ENCODE measurements at regions not wholly inside any gene's neighbourhood (a gene's known extent, or its start where the extent isn't known, plus 50 kb on each side); places are given as distances from the start of the nearest gene placed in this dataset.
"Not testable (repeated sequence)": the region's sequence is repeated elsewhere in the genome, so short reads cannot be mapped to it uniquely, and the experiment has no call there.

DNA sequence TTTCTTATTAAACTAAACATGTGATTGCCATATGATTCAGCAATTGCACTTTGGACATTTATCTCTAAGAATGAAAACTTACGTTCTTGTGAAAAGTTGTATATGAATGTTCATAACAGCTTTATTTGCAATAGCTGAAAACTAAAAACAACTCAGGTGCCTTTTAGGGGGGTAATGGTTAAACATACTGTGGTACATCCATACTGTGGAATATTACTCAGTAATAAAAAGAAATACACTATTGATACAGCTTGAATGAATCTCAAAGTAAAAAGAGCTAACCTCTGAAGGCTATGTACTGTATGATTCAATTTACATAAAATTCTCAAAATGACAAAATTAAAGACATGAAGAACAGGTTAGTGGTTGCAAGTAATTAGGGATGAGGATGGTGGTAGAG, 339.5 kb upstream of the PAPPA start:
- no peak for TF ChIP-seq CEBPB (IDR thresholded peaks at IDR 0.05)
- no peak for TF ChIP-seq FOXS1 (CRISPR knock-in tag; IDR thresholded peaks at IDR 0.05)
- no peak for TF ChIP-seq RARB (CRISPR knock-in tag; IDR thresholded peaks at IDR 0.05)
- no peak for TF ChIP-seq HEYL (CRISPR knock-in tag; IDR thresholded peaks at IDR 0.05)
- no peak for TF ChIP-seq MYC (IDR thresholded peaks at IDR 0.05; ENCODE audit: borderline replicate concordance, low read length)
- no peak for TF ChIP-seq HOXB13 (CRISPR knock-in tag; IDR thresholded peaks at IDR 0.05; ENCODE audit: low read depth)
- no peak for TF ChIP-seq TP53 (CRISPR knock-in tag; IDR thresholded peaks at IDR 0.05)
- no peak for TF ChIP-seq EP300 (IDR thresholded peaks at IDR 0.05)
- no peak for TF ChIP-seq HES2 (IDR thresholded peaks at IDR 0.05)
- TF ChIP-seq ZC3H11A (IDR thresholded peaks at IDR 0.05), result no peak
- ATAC-seq (no peak), DNase-seq (ENCODE audit: low read depth in 1 of 2, low spot score in 1 of 2) (no peak), FAIRE-seq (no peak)
- ChIA-PET POLR2A (no interaction called here), CTCF (no interaction called here)
- 91% methylated on average over 1 of the region's 1 CpG for WGBS (ENCODE audit: missing lambda C conversion rate)
- Histone ChIP-seq H3K27ac (no peak overlapping the region), H3K4me1 (peaks cover 2% of the 10 kb centered on the region; the same call in 1 of the 3 replicates), H3K4me2 (no peak overlapping the region), H3K4me3 (no peak overlapping the region), H3K9me3 (peaks cover 3% of the 10 kb centered on the region; the same call in 1 of the 3 replicates)

DNA sequence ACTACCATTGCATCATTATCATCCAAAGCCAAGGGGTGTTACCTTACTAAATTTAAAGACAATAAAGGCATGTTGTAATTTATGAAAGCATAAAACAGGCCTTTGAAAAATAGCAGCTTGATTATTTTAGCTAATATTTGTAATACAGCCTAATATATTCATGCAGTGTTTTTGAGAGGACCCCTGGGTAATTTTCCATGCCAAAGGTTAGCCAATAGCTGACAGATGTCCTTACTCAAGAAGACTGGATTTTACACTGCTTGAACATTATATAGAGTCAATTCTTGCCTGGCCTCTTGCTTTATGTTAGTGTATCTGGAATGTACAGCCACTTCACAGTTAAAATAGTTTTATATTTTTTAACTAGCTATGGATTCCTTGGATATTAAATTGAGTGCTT, 337.8 kb upstream of the PAPPA start:
- Histone ChIP-seq H3K4me1 (no peaks in the 10 kb centered on the region), H3K4me3 (no peak overlapping the region), H3K9me3 (peaks cover 3% of the 10 kb centered on the region; the same call in 1 of the 3 replicates), H3K27ac (no peak overlapping the region), H3K4me2 (no peak overlapping the region)
- no peak for FAIRE-seq
- POLR2A ChIA-PET, result no interaction called here
- CTCF ChIA-PET, result interaction anchor here (1.8 kb wide), 1 partner anchor 222 kb away, joined by 4 read pairs; no protein-coding TSS in a partner anchor
- TF ChIP-seq HEYL (CRISPR knock-in tag; IDR thresholded peaks at IDR 0.05) (no peak), TP53 (CRISPR knock-in tag; IDR thresholded peaks at IDR 0.05) (no peak), GATA3 (IDR thresholded peaks at IDR 0.05; ENCODE audit: borderline replicate concordance) (no peak), NR3C1 (IDR thresholded peaks at IDR 0.05) (no peak), TFCP2L1 (CRISPR knock-in tag; IDR thresholded peaks at IDR 0.05) (no peak), HOXB13 (CRISPR knock-in tag; IDR thresholded peaks at IDR 0.05; ENCODE audit: low read depth) (no peak)
- no peak for ATAC-seq
- no peak for DNase-seq (ENCODE audit: low read depth in 1 of 2, low spot score in 1 of 2)

- POLR2A ChIA-PET; DNase-seq (ENCODE audit: low read depth in 1 of 2, low spot score in 1 of 2); H3K27ac ChIP-seq; H3K4me3 ChIP-seq; FAIRE-seq; H3K4me2 ChIP-seq; ATAC-seq; H3K9me3 ChIP-seq; H3K4me1 ChIP-seq; CTCF ChIA-PET: not testable (repeated sequence)
- 94% methylated on average over 2 of the region's 2 CpGs for WGBS (ENCODE audit: missing lambda C conversion rate)
These were observed 334.9 kb upstream of the PAPPA start for GRCh38 chr9:115818651-115819050.

DNA sequence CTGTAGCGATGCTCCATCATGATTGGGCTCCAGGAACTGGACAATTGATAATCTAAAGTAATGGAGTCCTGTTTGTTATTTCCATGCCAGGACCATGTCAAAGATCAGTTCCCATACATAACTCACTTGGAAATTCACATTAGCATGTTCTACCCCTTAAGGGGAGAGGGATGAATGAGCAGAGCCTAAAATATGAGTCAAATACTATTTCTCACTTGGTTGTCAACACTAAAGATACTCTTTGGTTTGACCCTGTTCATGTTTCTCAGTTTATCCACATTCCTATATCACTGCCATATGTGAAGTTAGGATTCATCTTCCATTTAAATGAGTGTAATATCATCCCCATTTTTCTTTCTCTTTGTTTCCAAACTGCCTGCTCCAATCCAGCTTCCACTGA, 321.6 kb upstream of the PAPPA start:
- Histone ChIP-seq H3K9me3 (no peaks in the 10 kb centered on the region), H3K4me2 (no peak overlapping the region), H3K27ac (no peak overlapping the region), H3K4me3 (no peak overlapping the region), H3K4me1 (no peaks in the 10 kb centered on the region)
- TF ChIP-seq HEYL (CRISPR knock-in tag; IDR thresholded peaks at IDR 0.05) (no peak), SMC3 (IDR thresholded peaks at IDR 0.05) (no peak), BCL3 (IDR thresholded peaks at IDR 0.05) (no peak), CEBPB (IDR thresholded peaks at IDR 0.05) (no peak), POLR2AphosphoS2 (conservative IDR thresholded peaks at IDR 0.05; ENCODE audit: low read length) (no peak), CBX2 (IDR thresholded peaks at IDR 0.05; ENCODE audit: borderline replicate concordance, low read depth) (no peak), HOXA7 (CRISPR knock-in tag; IDR thresholded peaks at IDR 0.05) (no peak), CHD4 (IDR thresholded peaks at IDR 0.05; ENCODE audit: borderline replicate concordance) (no peak), ZC3H11A (IDR thresholded peaks at IDR 0.05) (no peak), EHF (CRISPR knock-in tag; IDR thresholded peaks at IDR 0.05) (no peak), PBX3 (IDR thresholded peaks at IDR 0.05) (no peak), MAZ (IDR thresholded peaks at IDR 0.05; ENCODE audit: borderline replicate concordance, low read depth, low read length) (no peak), NFE2L2 (conservative IDR thresholded peaks at IDR 0.05; ENCODE audit: low read length) (no peak), KDM5A (IDR thresholded peaks at IDR 0.05) (no peak), MYC (IDR thresholded peaks at IDR 0.05; ENCODE audit: borderline replicate concordance, low read length) (no peak)
- ChIA-PET POLR2A (no interaction called here), CTCF (no interaction called here)
- no peak for DNase-seq (ENCODE audit: low read depth in 1 of 2, low spot score in 1 of 2)
- no peak for ATAC-seq
- WGBS (ENCODE audit: missing lambda C conversion rate), result 91% methylated on average over 1 of the region's 1 CpG
- FAIRE-seq, result no peak
